ENCODE measurements at regions not wholly inside any gene's neighbourhood (a gene's known extent, or its start where the extent isn't known, plus 50 kb on each side); places are given as distances from the start of the nearest gene placed in this dataset.

DNA sequence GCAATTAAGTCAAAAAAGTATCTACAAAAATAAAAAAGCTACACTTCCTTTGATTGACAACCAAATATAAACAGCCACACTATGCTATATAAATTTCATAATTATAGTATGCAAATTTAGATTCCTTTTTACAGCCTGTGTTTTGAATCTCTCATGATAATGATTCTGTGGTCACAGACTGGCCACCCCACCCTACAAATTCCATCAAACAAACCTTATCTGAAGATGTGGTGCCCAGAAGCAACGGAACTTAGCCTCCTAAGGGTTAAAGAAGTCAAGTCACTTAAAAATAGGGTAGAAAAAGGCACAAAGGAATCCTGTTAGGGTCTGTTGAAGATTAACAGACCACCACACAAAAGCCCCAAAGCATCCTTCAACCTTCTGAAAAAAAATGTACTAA, 351.8 kb downstream of the INHBA start:
- no peak for TF ChIP-seq EGR1 (IDR thresholded peaks at IDR 0.05)
- no peak for TF ChIP-seq NFIC (IDR thresholded peaks at IDR 0.05)
- TF ChIP-seq, protein P1, sequence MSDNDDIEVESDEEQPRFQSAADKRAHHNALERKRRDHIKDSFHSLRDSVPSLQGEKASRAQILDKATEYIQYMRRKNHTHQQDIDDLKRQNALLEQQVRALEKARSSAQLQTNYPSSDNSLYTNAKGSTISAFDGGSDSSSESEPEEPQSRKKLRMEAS (IDR thresholded peaks at IDR 0.05): no peak

- TF ChIP-seq TCF12 (IDR thresholded peaks at IDR 0.05; ENCODE audit: low read depth) (no peak), CREB1 (IDR thresholded peaks at IDR 0.05; ENCODE audit: low read depth) (no peak)
Observed at GRCh38 chr7:41346878-41347277, 356.0 kb downstream of the INHBA start.

GRCh38 chr7:41339913-41340676, 362.8 kb downstream of the INHBA start:
- TF ChIP-seq CREB1 (IDR thresholded peaks at IDR 0.05; ENCODE audit: low read depth): no peak
- no peak for TF ChIP-seq TEAD4 (IDR thresholded peaks at IDR 0.05)
- TF ChIP-seq CEBPB (IDR thresholded peaks at IDR 0.05): no peak
- TF ChIP-seq USF1 (IDR thresholded peaks at IDR 0.05): no peak
- TF ChIP-seq FOXM1 (IDR thresholded peaks at IDR 0.05; ENCODE audit: borderline replicate concordance, low read depth): no peak
- TF ChIP-seq, protein P1 (IDR thresholded peaks at IDR 0.05): no peak
- TF ChIP-seq TCF12 (IDR thresholded peaks at IDR 0.05; ENCODE audit: low read depth): no peak
- TF ChIP-seq REST (IDR thresholded peaks at IDR 0.05; ENCODE audit: low read depth): no peak
- no peak for TF ChIP-seq ZBTB7A (IDR thresholded peaks at IDR 0.05; ENCODE audit: low read depth)
- TF ChIP-seq TAF1 (IDR thresholded peaks at IDR 0.05; ENCODE audit: low read depth): no peak
- no peak for TF ChIP-seq NFIC (IDR thresholded peaks at IDR 0.05)
- no peak for TF ChIP-seq RAD21 (IDR thresholded peaks at IDR 0.05; ENCODE audit: low read depth)

DNA sequence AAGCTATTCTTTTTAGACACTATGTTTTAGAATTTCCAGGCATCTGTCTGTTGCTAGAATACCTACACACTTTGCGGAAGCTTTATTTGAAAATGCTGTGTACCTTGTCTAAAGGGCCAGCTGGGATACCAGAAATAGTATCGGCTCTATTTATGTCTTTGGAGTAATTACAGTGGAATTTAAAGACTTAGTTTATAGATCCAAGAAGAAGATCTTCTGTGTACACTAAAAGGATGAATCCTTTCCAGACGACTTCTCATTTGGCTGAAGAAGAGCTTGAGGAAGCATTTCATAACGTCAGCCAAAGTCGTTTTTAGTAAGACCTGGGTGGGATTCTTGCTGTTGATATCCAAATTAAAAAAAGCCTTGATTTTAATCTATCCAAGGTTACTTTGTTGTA, 365.9 kb downstream of the INHBA start:
- TF ChIP-seq TCF12 (IDR thresholded peaks at IDR 0.05; ENCODE audit: low read depth) (no peak), ZBTB7A (IDR thresholded peaks at IDR 0.05; ENCODE audit: low read depth) (no peak), YY1 (IDR thresholded peaks at IDR 0.05; ENCODE audit: low read depth) (no peak), NFIC (IDR thresholded peaks at IDR 0.05) (no peak), EGR1 (IDR thresholded peaks at IDR 0.05) (no peak), CREB1 (IDR thresholded peaks at IDR 0.05; ENCODE audit: low read depth) (no peak), FOXM1 (IDR thresholded peaks at IDR 0.05; ENCODE audit: borderline replicate concordance, low read depth) (no peak), CEBPB (IDR thresholded peaks at IDR 0.05) (no peak), REST (IDR thresholded peaks at IDR 0.05; ENCODE audit: low read depth) (no peak), TAF1 (IDR thresholded peaks at IDR 0.05; ENCODE audit: low read depth) (no peak), TEAD4 (IDR thresholded peaks at IDR 0.05) (no peak), EP300 (IDR thresholded peaks at IDR 0.05; ENCODE audit: borderline replicate concordance) (no peak), USF1 (IDR thresholded peaks at IDR 0.05) (no peak), RAD21 (IDR thresholded peaks at IDR 0.05; ENCODE audit: low read depth) (no peak)
- TF ChIP-seq, protein P1 (IDR thresholded peaks at IDR 0.05): no peak

- TF ChIP-seq, protein P1 (IDR thresholded peaks at IDR 0.05): no peak
- no peak for TF ChIP-seq NFIC (IDR thresholded peaks at IDR 0.05)
- TF ChIP-seq TCF12 (IDR thresholded peaks at IDR 0.05; ENCODE audit: low read depth): no peak
- TF ChIP-seq EGR1 (IDR thresholded peaks at IDR 0.05): no peak
- no peak for TF ChIP-seq ZBTB7A (IDR thresholded peaks at IDR 0.05; ENCODE audit: low read depth)
Observed at GRCh38 chr7:41336455-41336952, 366.4 kb downstream of the INHBA start.

Data from Ishikawa (cell line).